Tibial artery (tissue), 4 donors: ENCODE measurements at regions not wholly inside any gene's neighbourhood (a gene's known extent, or its start where the extent isn't known, plus 50 kb on each side); places are given as distances from the start of the nearest gene placed in this dataset.

Experiments
- DNase-seq, 2 donors: peaks; one replicate each; pipeline ENCODE4 v3.0.0-alpha.2; 2019
- H3K27ac ChIP-seq, 2 donors: fragments of 200-600 bp; sonication (generic) in 1 of 2; 1 replicate in 1 of 2; 2 replicates in 1 of 2; pipeline ENCODE4 v1.5.1; 2018 to 2019; ENCODE audit warnings: mild to moderate bottlenecking in 1 of 2
- H3K27me3 ChIP-seq, 2 donors: fragments of 200-600 bp; sonication (generic) in 1 of 2; one replicate each; pipeline versions ENCODE4 v1.5.1 to v1.6.0; 2016 to 2019
- H3K36me3 ChIP-seq, 3 donors: fragments of 200-600 bp; sonication (generic) in 2 of 3; one replicate each; pipeline ENCODE4 v1.5.1; 2016 to 2019; ENCODE audit warnings: mild to moderate bottlenecking in 2 of 3
- H3K4me1 ChIP-seq, 4 donors: fragments of 200-600 bp; sonication (generic) in 2 of 4; 1 replicate in 3 of 4; 2 replicates in 1 of 4; pipeline ENCODE4 v1.5.1; 2016 to 2019
- H3K4me3 ChIP-seq, 2 donors: fragments of 200-600 bp; sonication (generic) in 1 of 2; 1 replicate in 1 of 2; 2 replicates in 1 of 2; pipeline ENCODE4 v1.5.1; 2018 to 2019; ENCODE audit warnings: mild to moderate bottlenecking in 2 of 2
- H3K9me3 ChIP-seq, 3 donors: fragments of 200-600 bp; sonication (generic) in 1 of 3; one replicate each; pipeline ENCODE4 v1.5.1; 2016 to 2019
- intact Hi-C: fragments of 100-400 bp; cut with DNase I; formaldehyde crosslinking; loops from one replicate; pipeline ENCODE4 v1.15.0; 2023; ENCODE audit warnings: low total_unique reads
- TF ChIP-seq, protein P1 (sequence below), 2 experiments: fragments of 200-600 bp in 1 of 2; fragments of 450-650 bp in 1 of 2; IDR thresholded peaks; one replicate each; pipeline ENCODE4 v1.5.1; 2017 to 2019; ENCODE audit warnings: antibody characterized with exemption in 2 of 2, mild to moderate bottlenecking in 1 of 2, moderate library complexity in 1 of 2

DNA sequence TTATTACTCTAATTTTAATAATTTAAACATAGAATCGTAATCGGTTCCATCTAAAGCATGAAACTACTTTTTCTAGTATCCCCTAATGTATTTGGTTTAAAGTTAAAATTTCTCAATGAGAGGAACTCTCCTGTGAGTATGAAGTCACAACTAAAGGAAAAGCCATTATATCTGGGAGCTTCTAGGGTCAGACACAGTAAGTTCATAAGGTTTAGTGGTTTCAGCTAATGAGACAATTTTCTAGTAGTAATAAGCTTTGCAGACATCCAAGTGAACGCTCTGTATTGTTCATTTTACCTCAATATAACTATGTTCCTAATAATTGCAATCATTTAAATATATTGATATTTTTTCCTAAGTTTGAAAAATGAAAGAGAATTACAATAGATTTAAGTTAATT, 364.4 kb upstream of the CDH9 start:
- no peak for DNase-seq
- Histone ChIP-seq H3K4me1 (no peaks in the 10 kb centered on the region), H3K36me3 (no peaks in the 10 kb centered on the region), H3K9me3 (peaks cover 0 to 6% (median 0%) of the 10 kb centered on the region in 3 donors), H3K27me3 (no peaks in the 10 kb centered on the region), H3K27ac (no peak overlapping the region), H3K4me3 (no peak overlapping the region)
- intact Hi-C loops, result no loop called here
- TF ChIP-seq, protein P1, sequence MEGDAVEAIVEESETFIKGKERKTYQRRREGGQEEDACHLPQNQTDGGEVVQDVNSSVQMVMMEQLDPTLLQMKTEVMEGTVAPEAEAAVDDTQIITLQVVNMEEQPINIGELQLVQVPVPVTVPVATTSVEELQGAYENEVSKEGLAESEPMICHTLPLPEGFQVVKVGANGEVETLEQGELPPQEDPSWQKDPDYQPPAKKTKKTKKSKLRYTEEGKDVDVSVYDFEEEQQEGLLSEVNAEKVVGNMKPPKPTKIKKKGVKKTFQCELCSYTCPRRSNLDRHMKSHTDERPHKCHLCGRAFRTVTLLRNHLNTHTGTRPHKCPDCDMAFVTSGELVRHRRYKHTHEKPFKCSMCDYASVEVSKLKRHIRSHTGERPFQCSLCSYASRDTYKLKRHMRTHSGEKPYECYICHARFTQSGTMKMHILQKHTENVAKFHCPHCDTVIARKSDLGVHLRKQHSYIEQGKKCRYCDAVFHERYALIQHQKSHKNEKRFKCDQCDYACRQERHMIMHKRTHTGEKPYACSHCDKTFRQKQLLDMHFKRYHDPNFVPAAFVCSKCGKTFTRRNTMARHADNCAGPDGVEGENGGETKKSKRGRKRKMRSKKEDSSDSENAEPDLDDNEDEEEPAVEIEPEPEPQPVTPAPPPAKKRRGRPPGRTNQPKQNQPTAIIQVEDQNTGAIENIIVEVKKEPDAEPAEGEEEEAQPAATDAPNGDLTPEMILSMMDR (IDR thresholded peaks at IDR 0.05), result no peak

DNA sequence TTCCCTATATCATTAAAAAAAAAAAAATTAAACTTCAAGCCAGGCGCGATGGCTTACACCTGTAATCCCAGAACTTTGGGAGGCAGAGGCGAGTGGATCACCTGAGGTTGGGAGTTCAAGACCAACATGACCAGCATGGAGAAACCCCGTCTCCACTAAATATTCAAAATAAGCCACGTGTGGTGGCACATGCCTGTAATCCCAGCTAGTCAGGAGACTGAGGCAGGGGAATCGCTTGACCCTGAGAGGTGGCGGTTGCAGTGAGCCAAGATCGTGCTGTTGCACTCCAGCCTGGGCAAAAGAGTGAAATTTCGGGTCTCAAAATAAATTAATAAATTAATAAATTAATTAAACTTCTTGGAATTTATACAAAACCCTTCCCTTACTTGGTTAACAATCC, 358.6 kb upstream of the CDH9 start:
- no peak for DNase-seq
- Histone ChIP-seq H3K4me1 (no peaks in the 10 kb centered on the region), H3K27me3 (no peaks in the 10 kb centered on the region), H3K36me3 (no peaks in the 10 kb centered on the region), H3K27ac (no peak overlapping the region), H3K4me3 (no peak overlapping the region), H3K9me3 (peaks cover 0 to 6% (median 0%) of the 10 kb centered on the region in 3 donors)
- TF ChIP-seq, protein P1 (IDR thresholded peaks at IDR 0.05), result no peak
- intact Hi-C loops, result no loop called here

DNA sequence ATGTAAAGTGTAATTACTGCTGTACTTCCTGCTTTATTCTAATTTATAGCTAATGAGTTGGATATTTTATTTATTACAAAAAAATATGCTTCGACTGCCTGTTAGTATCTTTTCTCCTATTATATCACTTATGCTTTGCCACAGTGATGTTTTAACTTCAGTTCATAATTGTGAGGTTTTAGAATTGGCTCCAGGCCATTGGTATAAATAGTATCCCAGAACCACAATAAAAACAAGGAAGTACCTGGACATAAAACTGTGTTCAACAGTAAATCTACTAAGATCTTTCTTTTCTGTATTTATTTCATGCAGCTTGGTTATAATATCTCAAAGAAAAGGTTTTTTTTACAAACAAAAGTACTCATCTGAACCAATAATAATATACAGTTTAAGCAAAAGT, 354.3 kb upstream of the CDH9 start:
- H3K4me1 ChIP-seq, result no peaks in the 10 kb centered on the region
- no peak overlapping the region for H3K4me3 ChIP-seq
- no peaks in the 10 kb centered on the region for H3K36me3 ChIP-seq
- no peak overlapping the region for H3K27ac ChIP-seq
- H3K27me3 ChIP-seq, result no peaks in the 10 kb centered on the region
- intact Hi-C loops, result no loop called here
- DNase-seq, result no peak
- no peaks in the 10 kb centered on the region for H3K9me3 ChIP-seq
- TF ChIP-seq, protein P1 (IDR thresholded peaks at IDR 0.05), result no peak

DNA sequence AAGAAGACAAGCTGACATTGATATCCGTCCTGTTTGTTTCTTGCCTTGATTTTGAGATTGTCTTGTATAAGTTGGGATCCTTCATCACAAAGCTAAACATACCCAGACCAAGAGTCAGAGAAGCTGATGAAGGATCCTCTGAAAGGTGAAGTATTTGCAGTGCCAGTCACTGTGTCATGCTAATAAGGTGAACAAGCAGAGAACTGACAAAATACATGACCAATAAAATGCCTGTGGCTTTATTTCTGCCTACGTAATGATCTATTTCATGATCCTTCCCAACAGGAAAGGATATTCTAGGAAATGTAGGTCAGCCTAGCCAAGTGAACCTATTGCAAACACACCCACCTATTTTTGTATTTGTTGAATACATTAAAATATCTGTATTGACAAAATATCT, 351.3 kb upstream of the CDH9 start:
- Histone ChIP-seq H3K27ac (no peak overlapping the region), H3K36me3 (no peaks in the 10 kb centered on the region), H3K9me3 (no peaks in the 10 kb centered on the region), H3K4me1 (no peaks in the 10 kb centered on the region), H3K27me3 (no peaks in the 10 kb centered on the region), H3K4me3 (no peak overlapping the region)
- DNase-seq, result no peak
- intact Hi-C loops, result no loop called here
- TF ChIP-seq, protein P1 (IDR thresholded peaks at IDR 0.05), result no peak

DNA sequence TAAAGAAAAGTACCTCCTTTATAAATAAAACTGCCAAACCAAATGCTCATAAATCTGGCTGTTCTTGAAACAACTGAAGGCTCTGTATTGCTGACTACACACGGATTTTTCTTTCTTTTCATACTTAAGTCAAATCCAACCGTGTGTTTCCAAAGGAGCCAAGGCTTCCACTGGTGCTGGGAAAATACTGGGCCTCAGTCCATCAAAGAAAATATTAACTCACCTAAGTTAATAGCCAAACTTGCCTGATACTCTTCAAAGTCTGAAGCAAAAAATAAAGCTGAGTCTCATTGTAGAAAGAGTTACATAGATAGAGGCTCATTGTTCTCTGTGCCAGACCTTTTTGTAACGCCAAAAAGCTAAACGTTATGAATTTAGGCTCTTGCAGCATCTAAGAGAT, 350.4 kb upstream of the CDH9 start:
- Histone ChIP-seq H3K36me3 (no peaks in the 10 kb centered on the region), H3K27me3 (no peaks in the 10 kb centered on the region), H3K9me3 (no peaks in the 10 kb centered on the region), H3K4me1 (no peaks in the 10 kb centered on the region), H3K27ac (no peak overlapping the region), H3K4me3 (no peak overlapping the region)
- DNase-seq, result no peak
- intact Hi-C loops, result no loop called here
- TF ChIP-seq, protein P1 (IDR thresholded peaks at IDR 0.05), result no peak

DNA sequence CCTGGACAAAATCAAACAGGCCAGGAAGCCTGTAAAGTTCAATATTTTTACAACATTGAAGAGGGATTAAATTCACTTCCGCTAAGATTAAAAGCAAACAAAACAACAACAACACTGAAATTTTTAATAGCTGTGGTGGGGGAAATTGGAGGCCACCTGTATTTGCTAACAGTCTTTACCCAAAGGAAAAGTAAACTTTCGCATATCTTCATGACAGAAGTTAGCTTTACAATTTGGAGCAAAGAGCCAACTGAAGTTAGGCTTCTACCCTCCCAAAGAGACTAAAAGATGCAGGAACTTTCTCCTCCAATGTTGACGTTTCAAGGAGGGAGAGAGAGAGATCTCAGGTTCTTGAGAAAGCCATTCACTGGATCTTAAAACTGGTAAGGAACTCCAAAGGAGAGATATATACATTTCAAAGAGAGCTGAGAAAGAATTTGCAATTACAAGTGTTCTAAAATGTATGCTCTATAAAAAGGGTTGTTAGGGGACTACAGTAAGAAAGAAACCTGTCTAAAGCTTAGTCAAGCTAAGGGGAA, 349.2 kb upstream of the CDH9 start:
- H3K36me3 ChIP-seq, result no peaks in the 10 kb centered on the region
- no peaks in the 10 kb centered on the region for H3K9me3 ChIP-seq
- DNase-seq, result no peak
- no peaks in the 10 kb centered on the region for H3K4me1 ChIP-seq
- H3K27ac ChIP-seq, result no peak overlapping the region
- H3K4me3 ChIP-seq, result no peak overlapping the region
- no peaks in the 10 kb centered on the region for H3K27me3 ChIP-seq
- TF ChIP-seq, protein P1 (IDR thresholded peaks at IDR 0.05), result no peak
- intact Hi-C loops, result no loop called here
